Ascending aorta (tissue), 2 donors: ENCODE measurements at regions not wholly inside any gene's neighbourhood (a gene's known extent, or its start where the extent isn't known, plus 50 kb on each side); places are given as distances from the start of the nearest gene placed in this dataset.
"Not testable (repeated sequence)": the region's sequence is repeated elsewhere in the genome, so short reads cannot be mapped to it uniquely, and the experiment has no call there.

Experiments used
- DNase-seq, 2 donors: peaks; one replicate each; pipeline ENCODE4 v3.0.0-alpha.2; 2019; ENCODE audit warnings: low spot score in 2 of 2
- H3K27ac ChIP-seq, 2 donors: fragments of 200-600 bp; sonication (generic); one replicate each; pipeline ENCODE4 v1.5.1; 2016 to 2017; ENCODE audit warnings: mild to moderate bottlenecking in 1 of 2
- H3K27me3 ChIP-seq: fragments of 200-600 bp; sonication (generic); one replicate; pipeline ENCODE4 v1.5.1; 2017
- H3K36me3 ChIP-seq, 2 donors: fragments of 200-600 bp; sonication (generic); one replicate each; pipeline ENCODE4 v1.5.1; 2016
- H3K4me1 ChIP-seq, 2 donors: fragments of 200-600 bp; sonication (generic); one replicate each; pipeline ENCODE4 v1.5.1; 2016 to 2017; ENCODE audit warnings: mild to moderate bottlenecking in 1 of 2
- H3K4me3 ChIP-seq, 2 donors: fragments of 200-600 bp; sonication (generic); one replicate each; pipeline ENCODE4 v1.5.1; 2016 to 2017; ENCODE audit warnings: mild to moderate bottlenecking in 1 of 2
- H3K9me3 ChIP-seq, 2 donors: fragments of 200-600 bp; sonication (generic); one replicate each; pipeline ENCODE4 v1.5.1; 2016
- CTCF ChIP-seq, 3 experiments: fragments of 200-600 bp in 2 of 3; fragments of 450-650 bp in 1 of 3; sonication (generic) in 2 of 3; IDR thresholded peaks; one replicate each; pipeline ENCODE4 v1.5.1; 2016 to 2019; ENCODE audit warnings: antibody characterized with exemption in 3 of 3, mild to moderate bottlenecking in 1 of 3, moderate library complexity in 1 of 3
- intact Hi-C: fragments of 100-400 bp; cut with DNase I; formaldehyde crosslinking; loops from one replicate; pipeline ENCODE4 v1.15.1; 2023

- Histone ChIP-seq H3K4me3 (no peak overlapping the region), H3K9me3 (no peaks in the 10 kb centered on the region), H3K4me1 (no peaks in the 10 kb centered on the region), H3K27ac (no peak overlapping the region), H3K27me3 (no peaks in the 10 kb centered on the region), H3K36me3 (no peaks in the 10 kb centered on the region)
- DNase-seq, result no peak
- intact Hi-C loops, result no loop called here
- TF ChIP-seq CTCF (IDR thresholded peaks at IDR 0.05), result no peak
Observed at GRCh38 chr7:57651006-57651405, 201.0 kb downstream of the ZNF716 start.

GRCh38 chr7:57651611-57652010, 201.6 kb downstream of the ZNF716 start:
- H3K9me3 ChIP-seq, intact Hi-C loops, H3K4me1 ChIP-seq, H3K36me3 ChIP-seq, H3K27ac ChIP-seq, DNase-seq, H3K27me3 ChIP-seq, H3K4me3 ChIP-seq: not testable (repeated sequence)

GRCh38 chr7:57653262-57653830, 203.4 kb downstream of the ZNF716 start:
- H3K27me3 ChIP-seq, result no peaks in the 10 kb centered on the region
- H3K27ac ChIP-seq, result no peak overlapping the region
- H3K4me3 ChIP-seq, result no peak overlapping the region
- no peaks in the 10 kb centered on the region for H3K4me1 ChIP-seq
- TF ChIP-seq CTCF (IDR thresholded peaks at IDR 0.05), result no peak
- no peak for DNase-seq
- H3K36me3 ChIP-seq, result no peaks in the 10 kb centered on the region
- H3K9me3 ChIP-seq, result no peaks in the 10 kb centered on the region
- intact Hi-C loops, result no loop called here

- H3K27ac ChIP-seq, DNase-seq, intact Hi-C loops, H3K9me3 ChIP-seq, H3K4me3 ChIP-seq, H3K4me1 ChIP-seq, H3K27me3 ChIP-seq, H3K36me3 ChIP-seq: not testable (repeated sequence)
Observed at GRCh38 chr7:57655156-57655871, 205.3 kb downstream of the ZNF716 start.

- H3K4me1 ChIP-seq, H3K4me3 ChIP-seq, intact Hi-C loops, H3K27ac ChIP-seq, H3K36me3 ChIP-seq, H3K27me3 ChIP-seq, DNase-seq, H3K9me3 ChIP-seq: not testable (repeated sequence)
Observed at GRCh38 chr7:57659226-57659625, 209.2 kb downstream of the ZNF716 start.

GRCh38 chr7:57676928-57677327, 227.0 kb downstream of the ZNF716 start:
- not testable (repeated sequence) for H3K4me3 ChIP-seq, H3K9me3 ChIP-seq, H3K36me3 ChIP-seq

GRCh38 chr7:57685418-57685817, 235.4 kb downstream of the ZNF716 start:
- Histone ChIP-seq H3K27ac (no peak overlapping the region), H3K27me3 (no peaks in the 10 kb centered on the region), H3K9me3 (no peaks in the 10 kb centered on the region), H3K36me3 (no peaks in the 10 kb centered on the region), H3K4me3 (no peak overlapping the region), H3K4me1 (no peaks in the 10 kb centered on the region)
- intact Hi-C loops, result no loop called here
- TF ChIP-seq CTCF (IDR thresholded peaks at IDR 0.05), result no peak
- DNase-seq, result no peak

More at GRCh38 chr7:57676928-57677327, 227.0 kb downstream of the ZNF716 start:
- H3K27me3 ChIP-seq, DNase-seq, intact Hi-C loops, H3K27ac ChIP-seq, H3K4me1 ChIP-seq: not testable (repeated sequence)
